Liver (tissue), 3 donors: ENCODE measurements at regions not wholly inside any gene's neighbourhood (a gene's known extent, or its start where the extent isn't known, plus 50 kb on each side); places are given as distances from the start of the nearest gene placed in this dataset.

Experiments
- JUND ChIP-seq, 2 donors: IDR thresholded peaks; 2 replicates each; pipeline ENCODE4 v1.6.1; 2016; ENCODE audit warnings: antibody characterized with exemption in 2 of 2
- TAF1 ChIP-seq: conservative IDR thresholded peaks from 2 replicates; pipeline ENCODE4 v1.6.1; 2016; ENCODE audit warnings: antibody characterized with exemption, mild to moderate bottlenecking
- TF ChIP-seq, protein P1 (sequence below): IDR thresholded peaks from 2 replicates; pipeline ENCODE4 v1.6.1; 2016; ENCODE audit warnings: antibody characterized with exemption
- TF ChIP-seq, protein P2 (sequence below): fragments of 150-350 bp; IDR thresholded peaks from 2 replicates; pipeline ENCODE4 v1.5.1; 2017; ENCODE audit warnings: improper control_type of control experiment, low read depth, low read length; ENCODE audit not compliant: missing input control
- donor health status: healthy.
- donor health status: healthy.

DNA sequence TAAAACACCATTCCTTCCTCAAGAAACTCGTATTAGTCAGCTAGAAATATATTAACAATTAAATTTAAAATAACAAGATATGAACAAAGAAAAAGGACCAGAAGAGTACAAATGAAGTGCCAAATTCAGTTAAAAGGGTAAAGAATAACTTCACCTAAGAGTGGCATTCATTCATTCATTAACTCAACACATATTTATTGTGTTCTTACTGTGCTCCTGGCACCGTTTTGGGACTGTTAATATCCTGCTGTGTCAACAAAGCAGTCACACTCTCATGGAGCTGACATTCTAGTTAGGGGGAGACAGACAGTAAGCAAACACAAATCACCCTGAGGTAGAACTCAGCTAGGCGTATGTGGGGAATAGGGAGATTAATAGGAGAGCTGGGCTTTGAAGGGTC is 123.6 kb upstream of the DPPA4 start:
- TF ChIP-seq JUND (IDR thresholded peaks at IDR 0.05) = no peak
- TF ChIP-seq, protein P1, sequence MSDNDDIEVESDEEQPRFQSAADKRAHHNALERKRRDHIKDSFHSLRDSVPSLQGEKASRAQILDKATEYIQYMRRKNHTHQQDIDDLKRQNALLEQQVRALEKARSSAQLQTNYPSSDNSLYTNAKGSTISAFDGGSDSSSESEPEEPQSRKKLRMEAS = no peak
- TF ChIP-seq, protein P2, sequence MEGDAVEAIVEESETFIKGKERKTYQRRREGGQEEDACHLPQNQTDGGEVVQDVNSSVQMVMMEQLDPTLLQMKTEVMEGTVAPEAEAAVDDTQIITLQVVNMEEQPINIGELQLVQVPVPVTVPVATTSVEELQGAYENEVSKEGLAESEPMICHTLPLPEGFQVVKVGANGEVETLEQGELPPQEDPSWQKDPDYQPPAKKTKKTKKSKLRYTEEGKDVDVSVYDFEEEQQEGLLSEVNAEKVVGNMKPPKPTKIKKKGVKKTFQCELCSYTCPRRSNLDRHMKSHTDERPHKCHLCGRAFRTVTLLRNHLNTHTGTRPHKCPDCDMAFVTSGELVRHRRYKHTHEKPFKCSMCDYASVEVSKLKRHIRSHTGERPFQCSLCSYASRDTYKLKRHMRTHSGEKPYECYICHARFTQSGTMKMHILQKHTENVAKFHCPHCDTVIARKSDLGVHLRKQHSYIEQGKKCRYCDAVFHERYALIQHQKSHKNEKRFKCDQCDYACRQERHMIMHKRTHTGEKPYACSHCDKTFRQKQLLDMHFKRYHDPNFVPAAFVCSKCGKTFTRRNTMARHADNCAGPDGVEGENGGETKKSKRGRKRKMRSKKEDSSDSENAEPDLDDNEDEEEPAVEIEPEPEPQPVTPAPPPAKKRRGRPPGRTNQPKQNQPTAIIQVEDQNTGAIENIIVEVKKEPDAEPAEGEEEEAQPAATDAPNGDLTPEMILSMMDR = no peak
- TF ChIP-seq TAF1 = no peak
